Upper lobe of left lung (tissue), 6 donors: ENCODE measurements at regions not wholly inside any gene's neighbourhood (a gene's known extent, or its start where the extent isn't known, plus 50 kb on each side); places are given as distances from the start of the nearest gene placed in this dataset.
"Not testable (repeated sequence)": the region's sequence is repeated elsewhere in the genome, so short reads cannot be mapped to it uniquely, and the experiment has no call there.

Source experiments
- ATAC-seq, 2 donors: fragments of 200-7000 bp; cut with Tn5 transposase; one replicate each; pipeline ENCODE4 v1.9.1; 2022; ENCODE audit warnings: mild to moderate bottlenecking in 2 of 2, moderate library complexity in 2 of 2; ENCODE audit not compliant: low FRiP score in 2 of 2
- DNase-seq, 2 donors: peaks; one replicate each; pipeline ENCODE4 v3.0.0-alpha.2; 2019 to 2020
- H3K27ac ChIP-seq, 4 donors: fragments of 200-600 bp; sonication (generic); one replicate each; pipeline ENCODE4 v1.5.1; 2016 to 2019
- H3K27me3 ChIP-seq, 4 donors: fragments of 200-600 bp; sonication (generic); one replicate each; pipeline ENCODE4 v1.5.1; 2017 to 2019
- H3K36me3 ChIP-seq, 4 donors: fragments of 200-600 bp; sonication (generic); one replicate each; pipeline ENCODE4 v1.5.1; 2016 to 2019
- H3K4me1 ChIP-seq, 4 donors: fragments of 200-600 bp; sonication (generic); one replicate each; pipeline ENCODE4 v1.5.1; 2018 to 2019
- H3K4me3 ChIP-seq, 4 donors: fragments of 200-600 bp; sonication (generic); one replicate each; pipeline ENCODE4 v1.5.1; 2017 to 2019; ENCODE audit warnings: mild to moderate bottlenecking in 2 of 4, moderate library complexity in 1 of 4
- H3K9me3 ChIP-seq, 4 donors: fragments of 200-600 bp; sonication (generic); one replicate each; pipeline ENCODE4 v1.5.1; 2018 to 2019
- EP300 ChIP-seq, 4 donors: sonication (generic); formaldehyde crosslinking; IDR thresholded peaks; one replicate each; pipeline ENCODE4 v1.5.1; 2017; ENCODE audit warnings: antibody characterized with exemption in 4 of 4, control low read depth in 2 of 4
- POLR2A ChIP-seq, 4 donors: fragments of 450-650 bp; IDR thresholded peaks; one replicate each; pipeline ENCODE4 v1.5.1; 2016 to 2017; ENCODE audit warnings: antibody characterized with exemption in 4 of 4, mild to moderate bottlenecking in 2 of 4
- POLR2AphosphoS5 ChIP-seq, 2 donors: sonication (generic); formaldehyde crosslinking; IDR thresholded peaks; one replicate each; pipeline ENCODE4 v1.5.1; 2017; ENCODE audit warnings: antibody characterized with exemption in 2 of 2
- WGBS, 2 donors: methylation state at CpG; one replicate each; pipeline ENCODE4 v1.1.5; 2017 to 2018; 5-methylcytosine and 5-hydroxymethylcytosine counted together
- TF ChIP-seq, protein P1 (sequence below), 6 experiments: fragments of 450-650 bp in 4 of 6; fragments of 200-600 bp in 2 of 6; sonication (generic) in 2 of 6; IDR thresholded peaks; one replicate each; pipeline ENCODE4 v1.5.1; 2016 to 2019; ENCODE audit warnings: antibody characterized with exemption in 6 of 6
- donor health status: DM: no; HTN: no; CAD: no; lungs with moderate emphysema.
- donor health status: DM: no; HTN: yes; CAD: no; lungs with severe emphysema.

DNA sequence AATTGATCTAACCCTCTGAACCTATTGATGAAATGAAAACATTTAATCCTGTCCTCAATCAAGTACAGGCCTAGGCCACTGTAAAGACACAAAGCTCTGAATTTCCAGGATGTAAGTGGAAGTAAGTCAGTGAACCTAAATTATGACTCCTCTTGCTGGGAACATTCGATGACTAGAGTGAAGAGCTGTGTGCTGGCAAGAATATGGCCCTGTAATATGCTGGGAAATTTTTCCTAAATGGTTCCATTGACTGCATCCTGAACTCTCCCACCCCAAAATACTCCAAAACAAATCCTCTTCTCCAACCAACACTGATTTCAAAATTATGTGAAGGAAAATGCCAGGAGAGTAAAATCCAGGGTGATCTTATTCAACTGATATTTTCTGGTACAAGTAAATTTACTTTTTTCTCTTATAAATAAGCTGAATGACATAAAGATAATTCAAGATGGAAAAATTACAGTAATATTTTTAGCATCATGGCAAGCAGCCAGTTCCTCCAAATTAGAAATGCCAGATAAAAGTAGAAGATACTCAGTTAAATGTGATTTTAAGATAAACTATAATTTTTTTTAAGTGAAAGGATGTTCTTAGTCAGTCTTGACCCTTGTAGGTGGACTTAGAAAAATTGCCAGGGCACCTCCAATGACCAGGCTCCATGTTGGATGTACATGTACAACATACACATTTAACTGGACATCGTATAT lies 269.4 kb downstream of the PTGER3 start:
- TF ChIP-seq, protein P1, sequence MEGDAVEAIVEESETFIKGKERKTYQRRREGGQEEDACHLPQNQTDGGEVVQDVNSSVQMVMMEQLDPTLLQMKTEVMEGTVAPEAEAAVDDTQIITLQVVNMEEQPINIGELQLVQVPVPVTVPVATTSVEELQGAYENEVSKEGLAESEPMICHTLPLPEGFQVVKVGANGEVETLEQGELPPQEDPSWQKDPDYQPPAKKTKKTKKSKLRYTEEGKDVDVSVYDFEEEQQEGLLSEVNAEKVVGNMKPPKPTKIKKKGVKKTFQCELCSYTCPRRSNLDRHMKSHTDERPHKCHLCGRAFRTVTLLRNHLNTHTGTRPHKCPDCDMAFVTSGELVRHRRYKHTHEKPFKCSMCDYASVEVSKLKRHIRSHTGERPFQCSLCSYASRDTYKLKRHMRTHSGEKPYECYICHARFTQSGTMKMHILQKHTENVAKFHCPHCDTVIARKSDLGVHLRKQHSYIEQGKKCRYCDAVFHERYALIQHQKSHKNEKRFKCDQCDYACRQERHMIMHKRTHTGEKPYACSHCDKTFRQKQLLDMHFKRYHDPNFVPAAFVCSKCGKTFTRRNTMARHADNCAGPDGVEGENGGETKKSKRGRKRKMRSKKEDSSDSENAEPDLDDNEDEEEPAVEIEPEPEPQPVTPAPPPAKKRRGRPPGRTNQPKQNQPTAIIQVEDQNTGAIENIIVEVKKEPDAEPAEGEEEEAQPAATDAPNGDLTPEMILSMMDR (IDR thresholded peaks at IDR 0.05) = no peak
- TF ChIP-seq POLR2A (IDR thresholded peaks at IDR 0.05) = no peak
- no peaks in the 10 kb centered on the region for H3K9me3 ChIP-seq
- H3K27ac ChIP-seq = no peak overlapping the region
- H3K27me3 ChIP-seq = no peaks in the 10 kb centered on the region
- no peak for ATAC-seq
- DNase-seq = no peak
- H3K4me1 ChIP-seq = no peaks in the 10 kb centered on the region
- WGBS, 2 donors = 75 to 78% methylated on average over 2 of the region's 2 CpGs
- no peak overlapping the region for H3K4me3 ChIP-seq
- no peaks in the 10 kb centered on the region for H3K36me3 ChIP-seq

DNA sequence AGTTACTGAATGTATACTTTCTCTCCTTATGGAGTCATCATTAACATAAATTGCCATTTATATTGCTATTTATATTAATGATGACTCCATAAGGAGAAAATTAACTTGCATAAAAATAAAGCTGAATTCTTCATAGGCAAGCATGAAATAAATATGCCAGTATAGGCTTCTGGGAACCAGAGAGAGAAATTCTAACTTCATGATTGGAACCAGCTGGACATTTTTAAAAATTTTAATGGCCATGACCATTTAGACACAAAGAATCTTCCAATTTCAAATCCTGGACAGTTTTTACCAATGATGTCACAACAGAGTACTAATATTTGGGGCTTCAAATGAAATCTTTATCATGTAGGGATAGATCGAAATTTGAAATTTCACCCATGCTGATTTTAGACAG lies 268.7 kb downstream of the PTGER3 start:
- Histone ChIP-seq H3K4me1 (no peaks in the 10 kb centered on the region), H3K27ac (no peak overlapping the region), H3K27me3 (no peaks in the 10 kb centered on the region), H3K4me3 (no peak overlapping the region), H3K9me3 (no peaks in the 10 kb centered on the region), H3K36me3 (no peaks in the 10 kb centered on the region)
- no peak for ATAC-seq
- 90 to 93% methylated on average over 1 of the region's 1 CpG for WGBS, 2 donors
- TF ChIP-seq, protein P1 (IDR thresholded peaks at IDR 0.05) = no peak
- TF ChIP-seq POLR2AphosphoS5 (IDR thresholded peaks at IDR 0.05) (no peak), POLR2A (IDR thresholded peaks at IDR 0.05) (no peak), EP300 (IDR thresholded peaks at IDR 0.05) (no peak)
- DNase-seq = no peak

DNA sequence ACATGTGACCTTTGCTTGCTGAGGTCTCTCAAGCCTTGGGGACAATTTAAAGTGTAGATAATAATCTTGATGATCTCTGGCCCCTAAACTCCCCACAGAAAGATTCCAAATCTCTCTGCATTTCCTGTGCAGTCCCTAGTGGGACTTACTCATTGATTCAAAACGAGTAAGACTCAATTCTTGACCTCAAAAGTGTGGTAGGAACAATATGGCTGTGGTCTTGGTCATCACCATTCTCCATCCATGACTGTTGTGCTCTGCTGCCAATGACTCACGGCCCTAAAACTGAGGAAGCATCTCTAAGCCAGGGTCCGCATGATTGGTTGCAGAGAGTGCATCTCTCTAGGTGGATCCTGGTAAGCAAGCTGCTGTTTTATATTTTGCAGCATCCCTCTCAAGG lies 268.0 kb downstream of the PTGER3 start:
- DNase-seq = no peak
- no peaks in the 10 kb centered on the region for H3K4me1 ChIP-seq
- ATAC-seq = no peak
- no peak overlapping the region for H3K4me3 ChIP-seq
- no peaks in the 10 kb centered on the region for H3K27me3 ChIP-seq
- TF ChIP-seq POLR2A (IDR thresholded peaks at IDR 0.05) = no peak
- TF ChIP-seq, protein P1 (IDR thresholded peaks at IDR 0.05) = no peak
- TF ChIP-seq POLR2AphosphoS5 (IDR thresholded peaks at IDR 0.05) = no peak
- no peak for TF ChIP-seq EP300 (IDR thresholded peaks at IDR 0.05)
- WGBS, 2 donors = 73 to 92% methylated on average over 2 to 3 of the region's 3 CpGs
- H3K36me3 ChIP-seq = no peaks in the 10 kb centered on the region
- no peak overlapping the region for H3K27ac ChIP-seq
- no peaks in the 10 kb centered on the region for H3K9me3 ChIP-seq

DNA sequence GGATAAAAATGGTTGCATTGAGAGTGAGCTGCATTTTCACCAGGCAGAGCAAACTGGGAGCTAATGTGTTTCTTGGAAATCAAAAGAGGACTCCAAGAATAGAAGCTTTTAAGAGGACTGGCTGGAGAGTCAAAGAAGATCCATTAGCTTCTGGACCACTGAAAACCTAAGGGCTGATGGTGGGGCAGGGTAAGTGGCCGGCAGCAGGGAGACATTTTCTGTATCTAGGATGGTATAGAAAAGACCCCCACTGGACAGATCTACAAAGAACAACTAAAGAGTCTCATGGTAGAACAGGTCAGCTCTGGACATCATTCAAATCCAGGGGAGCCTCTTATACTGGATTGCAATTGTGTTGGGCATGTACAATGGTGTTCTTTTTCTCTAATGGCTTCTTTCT lies 262.3 kb downstream of the PTGER3 start:
- Histone ChIP-seq H3K4me3 (no peak overlapping the region), H3K27me3 (no peaks in the 10 kb centered on the region), H3K27ac (no peak overlapping the region), H3K9me3 (no peaks in the 10 kb centered on the region), H3K4me1 (no peaks in the 10 kb centered on the region), H3K36me3 (no peaks in the 10 kb centered on the region)
- DNase-seq = no peak
- ATAC-seq = no peak
- 71 to 82% methylated on average over 1 of the region's 1 CpG for whole genome bisulfite sequencing, 2 donors
- TF ChIP-seq POLR2A (IDR thresholded peaks at IDR 0.05) (no peak), POLR2AphosphoS5 (IDR thresholded peaks at IDR 0.05) (no peak), EP300 (IDR thresholded peaks at IDR 0.05) (no peak)
- TF ChIP-seq, protein P1 (IDR thresholded peaks at IDR 0.05) = no peak

DNA sequence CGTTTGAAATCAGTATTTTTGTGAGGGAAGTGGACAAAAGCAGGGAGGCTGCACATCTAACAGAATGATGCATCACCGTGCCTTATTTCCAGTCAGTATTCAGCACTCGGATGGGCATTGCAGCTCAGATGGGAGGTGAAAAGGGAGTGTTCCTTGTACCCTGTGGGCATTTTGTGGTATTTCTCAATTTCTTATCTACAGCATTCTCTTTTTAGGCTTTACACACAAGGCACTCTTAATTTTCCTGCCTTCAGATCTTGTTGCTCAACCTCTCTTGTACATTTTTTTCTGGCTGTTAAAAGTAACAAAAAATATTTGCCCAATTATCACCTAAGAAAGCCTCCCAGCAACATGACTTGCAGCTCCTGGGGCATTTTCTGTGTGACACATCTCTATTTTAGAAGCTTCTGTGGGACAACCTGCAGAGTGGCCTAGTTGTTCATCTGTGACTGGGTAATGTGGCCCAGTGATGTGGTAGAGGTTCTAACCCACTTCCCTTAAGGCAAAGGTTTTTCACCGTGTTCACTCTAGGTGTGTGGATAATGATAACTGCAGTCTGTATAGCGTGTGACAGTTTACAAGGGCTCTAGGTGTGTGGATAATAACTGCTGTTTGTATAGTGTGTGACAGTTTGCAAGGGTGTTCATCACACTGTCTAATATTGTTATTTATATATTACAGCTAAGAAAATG lies 257.2 kb downstream of the PTGER3 start:
- Histone ChIP-seq H3K27ac (no peak overlapping the region), H3K9me3 (no peaks in the 10 kb centered on the region), H3K27me3 (no peaks in the 10 kb centered on the region), H3K4me3 (no peak overlapping the region), H3K36me3 (no peaks in the 10 kb centered on the region), H3K4me1 (no peaks in the 10 kb centered on the region)
- no peak for ATAC-seq
- DNase-seq = no peak
- 74 to 76% methylated on average over 5 of the region's 5 CpGs for WGBS, 2 donors
- no peak for TF ChIP-seq POLR2AphosphoS5 (IDR thresholded peaks at IDR 0.05)
- no peak for TF ChIP-seq EP300 (IDR thresholded peaks at IDR 0.05)
- TF ChIP-seq, protein P1 (IDR thresholded peaks at IDR 0.05) = no peak
- no peak for TF ChIP-seq POLR2A (IDR thresholded peaks at IDR 0.05)

DNA sequence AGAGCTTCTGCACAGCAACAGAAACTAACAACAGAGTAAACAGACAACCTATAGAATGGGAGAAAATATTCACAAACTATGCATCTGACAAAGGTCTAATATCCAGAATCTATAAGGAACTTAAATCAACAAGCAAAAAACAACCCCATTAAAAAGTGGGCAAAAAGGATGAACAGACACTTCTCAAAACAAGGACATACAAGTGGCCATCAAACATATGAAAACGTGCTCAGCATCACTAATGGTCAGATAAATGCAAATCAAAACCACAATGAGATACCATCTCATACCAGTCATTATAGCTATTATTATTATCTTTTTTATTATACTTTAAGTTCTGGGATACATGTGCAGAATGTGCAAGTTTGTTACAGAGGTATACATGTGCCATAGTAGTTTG lies 252.6 kb downstream of the PTGER3 start:
- DNase-seq = not testable (repeated sequence)

DNA sequence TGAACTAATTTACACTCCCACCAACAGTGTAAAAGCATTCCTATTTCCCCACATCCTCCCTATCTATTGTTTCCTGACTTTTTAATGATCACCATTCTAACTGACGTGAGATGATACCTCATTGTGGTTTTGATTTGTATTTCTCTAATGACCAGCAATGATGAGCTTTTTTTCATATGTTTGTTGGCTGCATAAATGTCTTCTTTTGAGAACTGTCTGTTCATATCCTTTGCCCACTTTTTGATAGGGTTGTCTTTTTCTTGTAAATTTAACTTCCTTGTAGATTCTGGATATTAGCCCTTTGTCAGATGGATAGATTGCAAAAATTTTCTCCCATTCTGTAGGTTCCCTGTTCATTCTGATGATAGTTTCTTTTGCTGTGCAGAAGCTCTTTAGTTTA lies 251.3 kb downstream of the PTGER3 start:
- H3K4me3 ChIP-seq, H3K36me3 ChIP-seq, H3K9me3 ChIP-seq, DNase-seq, H3K27ac ChIP-seq, ATAC-seq, H3K4me1 ChIP-seq, H3K27me3 ChIP-seq: not testable (repeated sequence)
- WGBS, 2 donors = 78 to 89% methylated on average over 1 of the region's 1 CpG

More for the DNA sequence above, 252.6 kb downstream of the PTGER3 start:
- not testable (repeated sequence) for H3K4me3 ChIP-seq, H3K27ac ChIP-seq, H3K27me3 ChIP-seq, H3K36me3 ChIP-seq, H3K4me1 ChIP-seq, ATAC-seq, H3K9me3 ChIP-seq
- 65 to 71% methylated on average over 1 of the region's 1 CpG for WGBS, 2 donors
